ENCODE measurements at regions not wholly inside any gene's neighbourhood (a gene's known extent, or its start where the extent isn't known, plus 50 kb on each side); places are given as distances from the start of the nearest gene placed in this dataset.

GRCh38 chr12:9406564-9407424 is 198.6 kb upstream of the PZP start:
- Histone ChIP-seq H2BK5ac (ENCODE audit: low read depth, low read length) (no peak overlapping the region), H2BK20ac (ENCODE audit: low read length) (no peak overlapping the region), H3K9me3 (ENCODE audit: insufficient read depth in 2 of 2, low read depth in 1 of 2, low read length in 1 of 2) (no peaks in the 10 kb centered on the region), H3K36me3 (ENCODE audit: control insufficient read depth in 2 of 4, insufficient read depth in 4 of 4, low read length in 3 of 4) (no peaks in the 10 kb centered on the region; a peak in 1 of 8 replicates), H2BK120ac (replicated peaks; ENCODE audit: low read depth, low read length) (no peak overlapping the region), H2AK5ac (ENCODE audit: low read depth, low read length) (no peak overlapping the region), H3K4me3 (ENCODE audit: extremely low read depth in 1 of 4, insufficient read depth in 2 of 4, low read depth in 3 of 4, low read length in 4 of 4) (0 out of 8 replicates have a peak overlapping the region, but pooled peaks of 1 of the 4 experiments have one; percentile 15), H3K23me2 (ENCODE audit: low read depth, low read length) (no peaks in the 10 kb centered on the region), H3K27ac (ENCODE audit: low read depth, low read length) (no peak overlapping the region), H3K14ac (ENCODE audit: insufficient read length) (no peak overlapping the region), H4K5ac (ENCODE audit: insufficient read length, low read depth, low read length) (no peak overlapping the region), H3K18ac (ENCODE audit: extremely low read depth, low read length) (no peak overlapping the region), H3K4me2 (ENCODE audit: insufficient read depth in 1 of 2, low read depth in 2 of 2, low read length in 2 of 2) (peak overlapping the region in 1 of 2 experiments; percentile 17; a peak in 1 of 4 replicates), H4K20me1 (replicated peaks in 1 of 2; ENCODE audit: control insufficient read depth in 1 of 2, insufficient read depth in 2 of 2, low read length in 2 of 2) (no peaks in the 10 kb centered on the region), H3K27me3 (replicated peaks in 1 of 4; ENCODE audit: control insufficient read depth in 3 of 4, extremely low read depth in 1 of 4, insufficient read depth in 3 of 4, low read length in 3 of 4) (peaks cover 0 to 4% (median 0%) of the 10 kb centered on the region in 4 experiments; a peak in 2 of 7 replicates), H2AFZ (ENCODE audit: low read length) (no peak overlapping the region), H3K79me1 (ENCODE audit: low read depth, low read length) (no peaks in the 10 kb centered on the region), H3K23ac (ENCODE audit: insufficient read length) (no peak overlapping the region), H3K79me2 (ENCODE audit: control insufficient read depth in 1 of 2, insufficient read depth in 2 of 2, low read length in 2 of 2) (no peaks in the 10 kb centered on the region), H3K9ac (replicated peaks in 1 of 4; ENCODE audit: extremely low read depth in 1 of 4, low read depth in 3 of 4, low read length in 3 of 4) (no peak overlapping the region), H4K91ac (replicated peaks; ENCODE audit: insufficient read length, low read length) (no peak overlapping the region), H2BK15ac (ENCODE audit: low read length) (no peak overlapping the region), H3K4ac (replicated peaks; ENCODE audit: insufficient read length, low read depth, low read length) (no peak overlapping the region), H3K4me1 (replicated peaks in 1 of 4; ENCODE audit: control insufficient read depth in 3 of 4, insufficient read depth in 4 of 4, low read length in 3 of 4) (no peaks in the 10 kb centered on the region), H4K8ac (ENCODE audit: extremely low read depth, insufficient read depth, low read length) (no peak overlapping the region), H2BK12ac (ENCODE audit: low read depth, low read length) (no peak overlapping the region), H3K56ac (replicated peaks; ENCODE audit: insufficient read length, low read depth, low read length) (no peak overlapping the region)
- no peak for FAIRE-seq
- CTCF ChIA-PET (ENCODE audit: partially characterized antibody): interaction anchor here (0.7 to 1.1 kb wide), 4 partner anchors 29 to 176 kb away, joined by 3 to 4 read pairs (median 3); no protein-coding TSS in a partner anchor
- POLR2A ChIA-PET (ENCODE audit: partially characterized antibody): no interaction called here
- no peak for DNase-seq (ENCODE audit: low read depth in 1 of 2, low spot score in 2 of 2)
- 55% methylated on average over 12 of the region's 46 CpGs; no CpG with 5 or more reads in 1 of the 2 experiments for WGBS, 2 experiments (ENCODE audit: extremely low coverage in 1 of 2, insufficient coverage in 1 of 2, insufficient read length in 1 of 2, insufficient replicate concordance in 2 of 2, low coverage in 1 of 2, low lambda C conversion rate in 2 of 2, missing lambda C conversion rate in 1 of 2)
- no peak for TF ChIP-seq TCF12 (IDR thresholded peaks at IDR 0.05; ENCODE audit: low read depth, low read length)
- no peak for TF ChIP-seq CREB1 (IDR thresholded peaks at IDR 0.05)
- no peak for TF ChIP-seq KDM4A (IDR thresholded peaks at IDR 0.05; ENCODE audit: low read depth, low read length, severe bottlenecking)
- TF ChIP-seq RXRA (IDR thresholded peaks at IDR 0.05; ENCODE audit: insufficient read depth, low read depth, low read length): no peak
- no peak for TF ChIP-seq NRF1 (IDR thresholded peaks at IDR 0.05; ENCODE audit: low read depth, low read length)
- TF ChIP-seq ATF2 (IDR thresholded peaks at IDR 0.05; ENCODE audit: low read length): no peak
- no peak for TF ChIP-seq EP300 (IDR thresholded peaks at IDR 0.05; ENCODE audit: borderline replicate concordance in 1 of 2, low read depth in 2 of 2, low read length in 2 of 2)
- no peak for TF ChIP-seq JUND (IDR thresholded peaks at IDR 0.05; ENCODE audit: low read length)
- TF ChIP-seq RAD21 (IDR thresholded peaks at IDR 0.05 in 1 of 2, conservative IDR thresholded peaks at IDR 0.05 in 1 of 2; ENCODE audit: low read depth in 2 of 2, low read length in 2 of 2): no peak
